ENCODE measurements at regions not wholly inside any gene's neighbourhood (a gene's known extent, or its start where the extent isn't known, plus 50 kb on each side); places are given as distances from the start of the nearest gene placed in this dataset.
A peak's percentile ranks its signal among the peaks of the same experiment; 100 is the strongest.

DNA sequence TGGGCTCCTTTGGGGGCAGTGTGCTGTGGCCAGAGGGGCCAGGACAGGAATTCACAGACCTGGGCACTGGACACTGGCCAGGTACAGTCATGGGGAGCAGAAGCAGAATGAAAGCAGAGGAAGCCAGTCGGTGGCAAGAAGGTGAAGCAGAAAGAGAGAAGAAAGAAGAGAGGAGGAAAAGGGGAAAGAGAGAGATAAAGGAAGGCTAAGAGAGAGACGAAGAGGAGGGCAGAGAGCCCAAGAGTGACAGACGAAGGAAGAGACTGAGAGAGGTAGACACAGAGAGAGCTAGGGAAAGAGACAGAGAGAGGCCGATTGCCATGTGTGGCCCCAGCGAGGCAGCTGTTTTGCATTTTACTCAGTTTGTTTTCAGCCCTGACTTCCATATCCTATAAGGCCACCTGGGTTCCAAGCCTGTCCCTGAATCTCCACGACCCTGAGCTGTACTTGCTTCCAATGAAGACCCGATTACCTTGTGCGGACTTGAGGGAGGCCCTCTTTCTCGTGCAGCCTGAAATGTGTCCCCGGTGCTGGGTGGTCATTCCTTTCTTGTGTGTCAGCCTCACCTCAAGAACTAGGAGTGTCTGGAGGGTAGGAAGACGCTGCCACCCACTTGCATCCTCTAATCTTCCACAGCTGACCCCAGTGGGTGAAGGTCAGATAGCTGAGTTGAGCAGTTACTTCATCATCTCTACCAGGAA lies 73.9 kb downstream of the LSM3 start:
- FAIRE-seq, result no peak
- DNase-seq (ENCODE audit: insufficient read length, low spot score), result no peak
- TF ChIP-seq POLR2A (IDR thresholded peaks at IDR 0.05; ENCODE audit: low read depth, low read length), result no peak

GRCh38 chr3:14253022-14253706 lies 74.5 kb downstream of the LSM3 start:
- no peak for TF ChIP-seq POLR2A (IDR thresholded peaks at IDR 0.05; ENCODE audit: low read depth, low read length)
- DNase-seq (ENCODE audit: insufficient read length, low spot score) (no peak), FAIRE-seq (no peak)

- FAIRE-seq (no peak), DNase-seq (ENCODE audit: insufficient read length, low spot score) (no peak)
- no peak for TF ChIP-seq POLR2A (IDR thresholded peaks at IDR 0.05; ENCODE audit: low read depth, low read length)
Measured at GRCh38 chr3:14253707-14254382, 75.2 kb downstream of the LSM3 start.

- FAIRE-seq (no peak), DNase-seq (ENCODE audit: insufficient read length, low spot score) (no peak)
- no peak for TF ChIP-seq POLR2A (IDR thresholded peaks at IDR 0.05; ENCODE audit: low read depth, low read length)
Measured at GRCh38 chr3:14254812-14255702, 76.4 kb downstream of the LSM3 start.

GRCh38 chr3:14256046-14256445 lies 77.4 kb downstream of the LSM3 start:
- no peak for TF ChIP-seq POLR2A (IDR thresholded peaks at IDR 0.05; ENCODE audit: low read depth, low read length)
- no peak for DNase-seq (ENCODE audit: insufficient read length, low spot score)
- FAIRE-seq, result no peak

GRCh38 chr3:14256561-14257342 lies 78.1 kb downstream of the LSM3 start:
- FAIRE-seq (no peak), DNase-seq (ENCODE audit: insufficient read length, low spot score) (no peak)

GRCh38 chr3:14258906-14259904 lies 80.6 kb downstream of the LSM3 start:
- no peak for TF ChIP-seq POLR2A (IDR thresholded peaks at IDR 0.05; ENCODE audit: low read depth, low read length)
- DNase-seq (ENCODE audit: insufficient read length, low spot score) (no peak), FAIRE-seq (no peak)

More at GRCh38 chr3:14256561-14257342, 78.1 kb downstream of the LSM3 start:
- TF ChIP-seq POLR2A (IDR thresholded peaks at IDR 0.05; ENCODE audit: low read depth, low read length), result no peak

- FAIRE-seq (no peak), DNase-seq (ENCODE audit: insufficient read length, low spot score) (no peak)
- TF ChIP-seq POLR2A (IDR thresholded peaks at IDR 0.05; ENCODE audit: low read depth, low read length), result no peak
Measured at GRCh38 chr3:14260463-14260862, 81.8 kb downstream of the LSM3 start.

DNA sequence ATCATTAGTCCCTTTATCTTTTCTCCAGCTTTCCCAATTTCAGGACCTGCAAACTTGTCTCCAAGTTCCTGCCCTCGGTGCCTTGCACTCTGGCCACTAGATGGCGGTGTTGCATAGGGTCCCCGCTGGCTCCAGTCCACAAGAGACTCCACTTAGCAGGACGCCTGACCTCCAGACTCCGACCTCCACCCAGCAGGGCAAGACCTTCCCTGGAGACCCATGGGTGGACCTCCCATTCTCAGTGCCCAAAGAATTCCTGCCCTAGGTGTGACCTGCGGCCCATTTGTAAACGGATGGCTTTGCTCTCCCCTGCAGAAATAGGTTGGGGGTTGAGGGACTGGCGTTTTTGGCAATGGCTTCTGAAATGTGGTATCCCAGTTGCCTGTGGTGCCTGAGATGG lies 82.6 kb downstream of the LSM3 start:
- no peak for TF ChIP-seq POLR2A (IDR thresholded peaks at IDR 0.05; ENCODE audit: low read depth, low read length)
- DNase-seq (ENCODE audit: insufficient read length, low spot score) (peak; percentile 70), FAIRE-seq (no peak)

DNA sequence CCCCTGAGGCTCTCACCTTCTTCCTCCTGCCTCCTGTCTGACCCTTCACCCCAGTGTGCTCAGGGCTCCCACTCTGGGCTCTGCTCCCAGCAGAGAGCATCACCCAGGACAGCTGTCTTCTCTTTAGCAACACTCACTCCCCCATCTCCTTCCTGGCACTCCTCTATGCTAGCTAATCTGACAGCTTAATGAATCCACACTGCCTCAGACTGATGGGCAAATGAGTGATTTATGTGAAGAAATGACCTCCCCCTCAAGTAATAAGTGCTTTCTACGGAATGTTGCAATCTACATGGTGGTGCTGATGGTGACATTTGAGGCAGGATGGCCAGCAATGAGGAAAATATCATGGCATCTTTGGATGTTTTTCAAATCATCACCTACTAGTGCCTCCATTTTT lies 83.6 kb downstream of the LSM3 start:
- FAIRE-seq (no peak), DNase-seq (ENCODE audit: insufficient read length, low spot score) (no peak)
- no peak for TF ChIP-seq POLR2A (IDR thresholded peaks at IDR 0.05; ENCODE audit: low read depth, low read length)

GRCh38 chr3:14262867-14263266 lies 84.2 kb downstream of the LSM3 start:
- no peak for FAIRE-seq
- DNase-seq (ENCODE audit: insufficient read length, low spot score), result no peak
- TF ChIP-seq POLR2A (IDR thresholded peaks at IDR 0.05; ENCODE audit: low read depth, low read length), result no peak
